IMR-90 (cell line): ENCODE measurements at regions not wholly inside any gene's neighbourhood (a gene's known extent, or its start where the extent isn't known, plus 50 kb on each side); places are given as distances from the start of the nearest gene placed in this dataset.

ENCODE experiments used
- ATAC-seq: fragments of 200-7000 bp; cut with Tn5 transposase; 2 replicates; pipeline ENCODE4 v1.9.1; 2020; ENCODE audit warnings: low read depth, mild to moderate bottlenecking, moderate library complexity
- BruUV-seq: library from RNA; stranded (reverse); fragments of 400-500 nt; replicated peaks from 2 replicates; lab custom pipeline; 2021; lab: Mats Ljungman, UMichigan
- CTCF ChIA-PET: fragments of 300-600 bp; formaldehyde crosslinking; extraction: SDS; loops from one replicate; lab custom pipeline; 2021; ENCODE audit warnings: antibody characterized with exemption; lab: Yijun Ruan, JAX
- POLR2A ChIA-PET: fragments of 300-600 bp; sonication (Branson Sonifier 250); formaldehyde crosslinking; loops from one replicate; lab custom pipeline; 2022; ENCODE audit warnings: antibody characterized with exemption; ENCODE audit not compliant: unreplicated experiment; lab: Charles Lee
- DNase-seq: peaks from one replicate; pipeline ENCODE4 v3.0.0; 2013
- H2AFZ ChIP-seq: replicated peaks from 2 replicates; pipeline ENCODE3; 2013; ENCODE audit warnings: low read length, mild to moderate bottlenecking; ENCODE audit not compliant: poor library complexity
- H2AK5ac ChIP-seq: 2 replicates; pipeline ENCODE4 v1.6.1; 2013; ENCODE audit warnings: low read depth, low read length, inconsistent platforms
- H2AK9ac ChIP-seq: replicated peaks from 2 replicates; pipeline ENCODE3; 2013; ENCODE audit warnings: mild to moderate bottlenecking, low read depth, low read length, moderate library complexity; ENCODE audit not compliant: poor library complexity
- H2BK120ac ChIP-seq: 2 replicates; pipeline ENCODE4 v1.6.1; 2013; ENCODE audit warnings: low read depth, low read length, inconsistent platforms
- H2BK15ac ChIP-seq: 3 replicates; pipeline ENCODE4 v1.6.1; 2013; ENCODE audit warnings: low read depth, low read length, inconsistent platforms
- H2BK20ac ChIP-seq: 2 replicates; pipeline ENCODE4 v1.6.1; 2013; ENCODE audit warnings: low read depth, mild to moderate bottlenecking, inconsistent platforms, low read length, moderate library complexity
- H2BK5ac ChIP-seq: 2 replicates; pipeline ENCODE4 v1.6.1; 2013; ENCODE audit warnings: mild to moderate bottlenecking, low read depth, low read length, inconsistent platforms; ENCODE audit not compliant: poor library complexity, severe bottlenecking
- H3K14ac ChIP-seq: replicated peaks from 2 replicates; pipeline ENCODE4 v1.6.1; 2013; ENCODE audit warnings: low read depth, low read length, inconsistent platforms
- H3K18ac ChIP-seq: 2 replicates; pipeline ENCODE4 v1.6.1; 2013; ENCODE audit warnings: low read depth, low read length, control low read depth
- H3K23ac ChIP-seq: 2 replicates; pipeline ENCODE4 v1.6.1; 2013; ENCODE audit warnings: low read depth, low read length, inconsistent platforms
- H3K27ac ChIP-seq: 2 replicates; pipeline ENCODE4 v1.5.1; 2013; ENCODE audit warnings: mild to moderate bottlenecking, control low read depth, low read length; ENCODE audit not compliant: insufficient read depth
- H3K27me3 ChIP-seq: 2 replicates; pipeline ENCODE4 v1.6.1; 2013; ENCODE audit warnings: low read length; ENCODE audit not compliant: control insufficient read depth, insufficient read depth
- H3K36me3 ChIP-seq: 2 replicates; pipeline ENCODE4 v1.6.1; 2013; ENCODE audit warnings: low read length, mixed read lengths; ENCODE audit not compliant: control insufficient read depth, insufficient read depth
- H3K4ac ChIP-seq: 2 replicates; pipeline ENCODE4 v1.6.1; 2013; ENCODE audit warnings: low read depth, low read length, inconsistent platforms
- H3K4me1 ChIP-seq: 2 replicates; pipeline ENCODE4 v1.6.1; 2013; ENCODE audit warnings: low read length, mixed read lengths; ENCODE audit not compliant: control insufficient read depth, insufficient read depth
- H3K4me2 ChIP-seq: 2 replicates; pipeline ENCODE4 v1.6.1; 2013; ENCODE audit warnings: low read depth, mild to moderate bottlenecking, control low read depth, low read length, moderate library complexity
- H3K4me3 ChIP-seq: 2 replicates; pipeline ENCODE4 v1.5.1; 2013; ENCODE audit warnings: low read depth, mild to moderate bottlenecking, control low read depth, low read length, moderate library complexity; ENCODE audit not compliant: insufficient read depth
- H3K56ac ChIP-seq: 2 replicates; pipeline ENCODE4 v1.6.1; 2013; ENCODE audit warnings: low read length, inconsistent platforms; ENCODE audit not compliant: insufficient read depth; ENCODE audit errors: extremely low read depth
- H3K79me1 ChIP-seq, 2 experiments: 2 replicates each; pipeline ENCODE4 v1.6.1; 2013; ENCODE audit warnings: low read length in 2 of 2, inconsistent platforms in 1 of 2, low read depth in 1 of 2
- H3K9ac ChIP-seq: 2 replicates; pipeline ENCODE4 v1.6.1; 2013; ENCODE audit warnings: low read depth, low read length, control low read depth
- H3K9me1 ChIP-seq: 2 replicates; pipeline ENCODE4 v1.6.1; 2013; ENCODE audit warnings: low read length, inconsistent platforms; ENCODE audit not compliant: insufficient read depth
- H3K9me3 ChIP-seq: 2 replicates; pipeline ENCODE4 v1.6.1; 2013; ENCODE audit warnings: low read length; ENCODE audit not compliant: control insufficient read depth, insufficient read depth
- H4K20me1 ChIP-seq: 2 replicates; pipeline ENCODE4 v1.6.1; 2013; ENCODE audit warnings: low read length, inconsistent platforms; ENCODE audit not compliant: insufficient read depth
- H4K5ac ChIP-seq: 2 replicates; pipeline ENCODE4 v1.6.1; 2013; ENCODE audit warnings: mild to moderate bottlenecking, low read depth, low read length, control low read depth
- H4K8ac ChIP-seq, 2 experiments: 2 replicates each; pipeline ENCODE4 v1.6.1; 2013; ENCODE audit warnings: low read depth in 2 of 2, low read length in 2 of 2, control low read depth in 1 of 2, inconsistent platforms in 1 of 2
- H4K91ac ChIP-seq: 2 replicates; pipeline ENCODE4 v1.6.1; 2013; ENCODE audit warnings: low read depth, low read length, inconsistent platforms; ENCODE audit not compliant: insufficient read depth
- MXI1 ChIP-seq: IDR thresholded peaks from 2 replicates; pipeline ENCODE4 v1.6.1; 2012; ENCODE audit warnings: low read depth, mild to moderate bottlenecking, low read length, moderate library complexity, borderline replicate concordance
- RCOR1 ChIP-seq: IDR thresholded peaks from 2 replicates; pipeline ENCODE4 v1.6.1; 2012; ENCODE audit warnings: mild to moderate bottlenecking, low read length, improper control_type of control experiment; ENCODE audit not compliant: insufficient replicate concordance
- RFX5 ChIP-seq: IDR thresholded peaks from 2 replicates; pipeline ENCODE4 v1.8.0; 2012; ENCODE audit warnings: low read depth, mild to moderate bottlenecking, low read length, moderate library complexity
- WGBS, 2 experiments: methylation state at CpG; one replicate each; pipeline versions ENCODE4 v1.1.5 to v1.1.7; 2013; ENCODE audit warnings: missing lambda C conversion rate in 2 of 2; ENCODE audit not compliant: insufficient read length in 1 of 2; ENCODE audit errors: extremely low coverage in 2 of 2; 5-methylcytosine and 5-hydroxymethylcytosine counted together
- dilution Hi-C: fragments of 300-500 bp; cut with HindIII; formaldehyde crosslinking; loops from one replicate; pipeline ENCODE4 v1.14.3; 2018; ENCODE audit warnings: low sequenced_read_pairs; ENCODE audit not compliant: unreplicated experiment
- in situ Hi-C: fragments of 300-500 bp; cut with MboI; formaldehyde crosslinking; loops from 3 replicates; pipeline ENCODE4 v1.14.3; 2019; ENCODE audit warnings: low sequenced_read_pairs, inconsistent platforms, mixed read lengths
- intact Hi-C: fragments of 100-400 bp; cut with micrococcal nuclease; formaldehyde crosslinking; loops from 2 replicates; pipeline ENCODE4 v1.10.0; 2022

- ChIA-PET POLR2A (no interaction called here), CTCF (interaction anchor here (1.0 kb wide), 1 partner anchor 9 kb away, joined by 4 read pairs; no protein-coding TSS in a partner anchor)
- no peak overlapping the region for H3K27ac ChIP-seq
- WGBS, 2 experiments: no CpG with 5 or more reads among the region's 3 CpGs
- ATAC-seq (no peak), DNase-seq (no peak)
- no peak overlapping the region for H3K18ac ChIP-seq
- H2AK5ac ChIP-seq: no peak overlapping the region
- H3K4ac ChIP-seq: no peak overlapping the region
- H3K36me3 ChIP-seq: no peaks in the 10 kb centered on the region
- no peaks in the 10 kb centered on the region for H3K9me3 ChIP-seq
- H3K56ac ChIP-seq: no peak overlapping the region
- intact Hi-C loops: no loop called here
- H3K23ac ChIP-seq: no peak overlapping the region
- dilution Hi-C loops: no loop called here
- no TSS peak for BruUV-seq
- H2AK9ac ChIP-seq: no peak overlapping the region
- H3K14ac ChIP-seq: no peak overlapping the region
- H4K8ac ChIP-seq: no peak overlapping the region
- no peaks in the 10 kb centered on the region for H3K79me1 ChIP-seq
- no peak overlapping the region for H2BK120ac ChIP-seq
- no peaks in the 10 kb centered on the region; the same call in 1 of the 2 replicates for H4K20me1 ChIP-seq
- no peak overlapping the region for H2BK15ac ChIP-seq
- H3K27me3 ChIP-seq: no peaks in the 10 kb centered on the region; the same call in 1 of the 2 replicates
- no peak overlapping the region for H3K9ac ChIP-seq
- H2BK20ac ChIP-seq: no peak overlapping the region
- no peak overlapping the region for H4K5ac ChIP-seq
- no peaks in the 10 kb centered on the region for H3K9me1 ChIP-seq
- no peak overlapping the region for H4K91ac ChIP-seq
- H3K4me1 ChIP-seq: no peaks in the 10 kb centered on the region
- H2AFZ ChIP-seq: no peak overlapping the region
- no peak overlapping the region for H2BK5ac ChIP-seq
- H3K4me2 ChIP-seq: no peak overlapping the region
- H3K4me3 ChIP-seq: no peak overlapping the region
- in situ Hi-C loops: no loop called here
- no peak for TF ChIP-seq RFX5
- TF ChIP-seq RCOR1: no peak
- TF ChIP-seq MXI1: no peak
Measured at GRCh38 chr20:48538856-48539255, 288.9 kb downstream of the PREX1 start.
